ENCODE measurements at regions not wholly inside any gene's neighbourhood (a gene's known extent, or its start where the extent isn't known, plus 50 kb on each side); places are given as distances from the start of the nearest gene placed in this dataset.

DNA sequence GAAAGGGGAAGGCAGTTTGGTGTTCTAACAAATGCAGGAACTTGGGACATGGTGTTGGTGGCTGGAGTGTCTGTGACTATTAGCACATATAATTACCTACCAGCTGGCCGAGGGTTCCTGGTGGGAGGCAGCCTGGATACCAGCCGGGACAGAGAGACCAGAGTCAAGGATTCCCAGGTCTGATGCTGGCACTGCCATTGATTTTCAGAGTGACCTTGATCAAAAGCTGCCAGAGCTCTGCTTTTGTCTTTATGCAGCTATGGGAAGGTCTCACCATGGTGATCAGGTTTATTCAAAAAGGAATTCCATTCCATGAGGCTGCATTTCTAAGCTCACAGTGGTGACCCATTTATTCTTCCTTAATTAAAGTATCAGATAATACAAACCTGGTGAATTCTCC, 101.0 kb upstream of the PWP1 start:
- TF ChIP-seq, protein P1, sequence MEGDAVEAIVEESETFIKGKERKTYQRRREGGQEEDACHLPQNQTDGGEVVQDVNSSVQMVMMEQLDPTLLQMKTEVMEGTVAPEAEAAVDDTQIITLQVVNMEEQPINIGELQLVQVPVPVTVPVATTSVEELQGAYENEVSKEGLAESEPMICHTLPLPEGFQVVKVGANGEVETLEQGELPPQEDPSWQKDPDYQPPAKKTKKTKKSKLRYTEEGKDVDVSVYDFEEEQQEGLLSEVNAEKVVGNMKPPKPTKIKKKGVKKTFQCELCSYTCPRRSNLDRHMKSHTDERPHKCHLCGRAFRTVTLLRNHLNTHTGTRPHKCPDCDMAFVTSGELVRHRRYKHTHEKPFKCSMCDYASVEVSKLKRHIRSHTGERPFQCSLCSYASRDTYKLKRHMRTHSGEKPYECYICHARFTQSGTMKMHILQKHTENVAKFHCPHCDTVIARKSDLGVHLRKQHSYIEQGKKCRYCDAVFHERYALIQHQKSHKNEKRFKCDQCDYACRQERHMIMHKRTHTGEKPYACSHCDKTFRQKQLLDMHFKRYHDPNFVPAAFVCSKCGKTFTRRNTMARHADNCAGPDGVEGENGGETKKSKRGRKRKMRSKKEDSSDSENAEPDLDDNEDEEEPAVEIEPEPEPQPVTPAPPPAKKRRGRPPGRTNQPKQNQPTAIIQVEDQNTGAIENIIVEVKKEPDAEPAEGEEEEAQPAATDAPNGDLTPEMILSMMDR (IDR thresholded peaks at IDR 0.05; ENCODE audit: low read length) = no peak
- no peak for TF ChIP-seq EZH2 (IDR thresholded peaks at IDR 0.05; ENCODE audit: borderline replicate concordance, low read length)

Data from OCI-LY1 (cell line).